Breast epithelium (tissue), 4 donors: ENCODE measurements at regions not wholly inside any gene's neighbourhood (a gene's known extent, or its start where the extent isn't known, plus 50 kb on each side); places are given as distances from the start of the nearest gene placed in this dataset.

Source experiments
- DNase-seq, 2 donors: peaks; one replicate each; pipeline ENCODE4 v3.0.0-alpha.2; 2019; ENCODE audit warnings: low spot score in 2 of 2
- H3K27ac ChIP-seq, 2 donors: fragments of 200-600 bp; sonication (generic) in 1 of 2; one replicate each; pipeline ENCODE4 v1.5.1; 2016 to 2019; ENCODE audit warnings: mild to moderate bottlenecking in 1 of 2
- H3K27me3 ChIP-seq, 2 donors: fragments of 200-600 bp; sonication (generic) in 1 of 2; one replicate each; pipeline versions ENCODE4 v1.5.1 to v1.6.0; 2017 to 2019; ENCODE audit warnings: control low read depth in 1 of 2, mild to moderate bottlenecking in 1 of 2
- H3K36me3 ChIP-seq: fragments of 200-600 bp; one replicate; pipeline ENCODE4 v1.5.1; 2019
- H3K4me1 ChIP-seq, 2 donors: fragments of 200-600 bp; sonication (generic); one replicate each; pipeline ENCODE4 v1.5.1; 2016 to 2019; ENCODE audit warnings: control low read depth in 1 of 2
- H3K4me3 ChIP-seq, 3 donors: fragments of 200-600 bp; sonication (generic); 1 replicate in 2 of 3; 2 replicates in 1 of 3; pipeline ENCODE4 v1.5.1; 2016 to 2019; ENCODE audit warnings: mild to moderate bottlenecking in 3 of 3, moderate library complexity in 2 of 3
- H3K9me3 ChIP-seq, 2 donors: fragments of 200-600 bp; sonication (generic) in 1 of 2; one replicate each; pipeline ENCODE4 v1.5.1; 2016 to 2019; ENCODE audit warnings: control low read depth in 1 of 2
- POLR2A ChIP-seq: fragments of 450-650 bp; IDR thresholded peaks from one replicate; pipeline ENCODE4 v1.6.1; 2016; ENCODE audit warnings: antibody characterized with exemption, mild to moderate bottlenecking, moderate library complexity
- POLR2AphosphoS5 ChIP-seq, 3 donors: sonication (generic); formaldehyde crosslinking; IDR thresholded peaks; one replicate each; pipeline ENCODE4 v1.6.1; 2017; ENCODE audit warnings: antibody characterized with exemption in 3 of 3
- intact Hi-C: fragments of 100-400 bp; cut with DNase I; formaldehyde crosslinking; loops from one replicate; pipeline ENCODE4 v1.15.1; 2023; ENCODE audit warnings: low total_unique reads
- TF ChIP-seq, protein P1 (sequence below), 3 donors: fragments of 450-650 bp; IDR thresholded peaks; one replicate each; pipeline ENCODE4 v1.5.1; 2016 to 2017; ENCODE audit warnings: antibody characterized with exemption in 3 of 3, mild to moderate bottlenecking in 3 of 3, moderate library complexity in 3 of 3

DNA sequence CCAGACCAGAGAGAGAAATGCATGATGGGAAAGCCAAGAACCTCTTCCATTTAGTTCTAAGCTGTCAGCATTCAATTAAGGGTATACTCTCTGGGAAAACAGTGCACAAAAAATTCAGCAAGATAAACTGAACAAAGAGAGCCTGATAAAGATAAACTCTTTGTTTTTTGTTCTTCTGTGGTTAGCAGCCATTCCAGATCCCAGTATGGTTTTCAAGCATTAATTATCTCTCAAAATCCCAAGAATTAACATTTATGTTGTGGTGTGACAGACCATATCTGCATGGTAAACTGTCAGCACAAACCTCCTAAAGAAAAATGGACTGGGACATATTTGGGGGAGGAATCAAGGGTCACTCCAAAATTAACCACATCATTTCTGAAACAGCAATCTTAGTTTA lies 124.0 kb upstream of the LRRN1 start:
- intact Hi-C loops = no loop called here
- Histone ChIP-seq H3K36me3 (no peaks in the 10 kb centered on the region), H3K4me3 (no peak overlapping the region)

DNA sequence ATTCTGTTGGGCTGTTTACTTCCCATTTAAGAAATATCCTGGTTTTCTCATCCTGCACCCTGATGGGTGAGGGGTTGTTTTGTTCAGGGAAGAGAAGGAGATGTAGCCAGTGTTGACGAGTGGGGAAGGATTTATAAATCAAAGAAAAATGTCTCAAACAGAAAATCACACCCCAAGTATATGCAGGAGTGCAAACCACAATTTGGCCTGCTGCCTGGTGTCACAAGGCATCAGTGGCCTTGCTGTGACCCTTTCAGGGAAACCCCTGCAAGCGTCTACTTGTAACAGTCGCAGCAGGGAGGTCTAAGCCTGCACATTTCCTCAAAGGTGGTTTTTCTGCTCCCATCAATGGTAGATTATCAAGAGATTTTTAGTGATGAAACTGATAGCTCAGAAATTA lies 132.6 kb upstream of the LRRN1 start:
- no peak overlapping the region for H3K27ac ChIP-seq
- no peaks in the 10 kb centered on the region for H3K4me1 ChIP-seq
- no peaks in the 10 kb centered on the region for H3K9me3 ChIP-seq
- H3K4me3 ChIP-seq = no peak overlapping the region
- no peak for TF ChIP-seq POLR2AphosphoS5 (IDR thresholded peaks at IDR 0.05)
- TF ChIP-seq, protein P1, sequence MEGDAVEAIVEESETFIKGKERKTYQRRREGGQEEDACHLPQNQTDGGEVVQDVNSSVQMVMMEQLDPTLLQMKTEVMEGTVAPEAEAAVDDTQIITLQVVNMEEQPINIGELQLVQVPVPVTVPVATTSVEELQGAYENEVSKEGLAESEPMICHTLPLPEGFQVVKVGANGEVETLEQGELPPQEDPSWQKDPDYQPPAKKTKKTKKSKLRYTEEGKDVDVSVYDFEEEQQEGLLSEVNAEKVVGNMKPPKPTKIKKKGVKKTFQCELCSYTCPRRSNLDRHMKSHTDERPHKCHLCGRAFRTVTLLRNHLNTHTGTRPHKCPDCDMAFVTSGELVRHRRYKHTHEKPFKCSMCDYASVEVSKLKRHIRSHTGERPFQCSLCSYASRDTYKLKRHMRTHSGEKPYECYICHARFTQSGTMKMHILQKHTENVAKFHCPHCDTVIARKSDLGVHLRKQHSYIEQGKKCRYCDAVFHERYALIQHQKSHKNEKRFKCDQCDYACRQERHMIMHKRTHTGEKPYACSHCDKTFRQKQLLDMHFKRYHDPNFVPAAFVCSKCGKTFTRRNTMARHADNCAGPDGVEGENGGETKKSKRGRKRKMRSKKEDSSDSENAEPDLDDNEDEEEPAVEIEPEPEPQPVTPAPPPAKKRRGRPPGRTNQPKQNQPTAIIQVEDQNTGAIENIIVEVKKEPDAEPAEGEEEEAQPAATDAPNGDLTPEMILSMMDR (IDR thresholded peaks at IDR 0.05) = no peak
- TF ChIP-seq POLR2A = no peak
- H3K27me3 ChIP-seq = no peaks in the 10 kb centered on the region
- intact Hi-C loops = no loop called here
- no peaks in the 10 kb centered on the region for H3K36me3 ChIP-seq
- no peak for DNase-seq

More for the DNA sequence above, 124.0 kb upstream of the LRRN1 start:
- Histone ChIP-seq H3K27ac (no peak overlapping the region), H3K27me3 (no peaks in the 10 kb centered on the region), H3K4me1 (no peaks in the 10 kb centered on the region), H3K9me3 (no peaks in the 10 kb centered on the region)
- TF ChIP-seq POLR2AphosphoS5 (IDR thresholded peaks at IDR 0.05) (no peak), POLR2A (no peak)
- TF ChIP-seq, protein P1 (IDR thresholded peaks at IDR 0.05) = no peak
- DNase-seq = no peak

DNA sequence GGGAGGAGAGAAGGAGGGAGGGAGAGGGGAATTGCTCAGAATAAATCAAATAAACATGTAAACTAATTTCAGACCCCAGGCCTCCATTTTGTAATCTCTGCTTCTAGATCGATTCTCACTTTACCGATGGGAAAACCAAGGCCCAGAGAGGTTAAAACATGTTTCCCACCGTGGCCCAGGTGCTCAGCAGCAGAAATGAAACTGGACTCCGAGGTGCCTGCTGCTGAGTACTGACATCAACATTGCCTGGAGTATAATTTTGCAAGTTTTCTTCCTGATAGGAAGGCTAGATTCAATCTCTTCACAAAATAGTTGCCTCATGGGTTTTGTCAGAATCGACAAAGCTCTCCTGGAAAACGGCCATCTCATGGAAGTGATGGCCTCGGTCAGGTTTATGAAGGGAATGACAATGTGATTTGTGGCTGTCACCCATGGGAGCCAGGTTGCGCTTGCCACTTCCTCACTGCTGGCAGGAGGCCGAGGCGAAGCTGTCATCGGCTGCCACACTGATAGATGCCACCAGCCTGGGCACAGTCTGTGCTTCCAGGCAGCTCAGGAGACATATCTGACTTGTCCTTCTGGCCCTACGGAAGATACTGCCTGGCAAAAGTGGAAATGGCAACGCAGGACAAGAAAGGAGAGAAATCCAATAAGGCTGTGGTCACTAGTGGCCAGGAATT lies 133.1 kb upstream of the LRRN1 start:
- Histone ChIP-seq H3K36me3 (no peaks in the 10 kb centered on the region), H3K4me3 (no peak overlapping the region), H3K9me3 (no peaks in the 10 kb centered on the region), H3K27me3 (no peaks in the 10 kb centered on the region), H3K4me1 (no peaks in the 10 kb centered on the region), H3K27ac (no peak overlapping the region)
- TF ChIP-seq POLR2A (no peak), POLR2AphosphoS5 (IDR thresholded peaks at IDR 0.05) (no peak)
- TF ChIP-seq, protein P1 (IDR thresholded peaks at IDR 0.05) = no peak
- intact Hi-C loops = no loop called here
- DNase-seq = no peak

DNA sequence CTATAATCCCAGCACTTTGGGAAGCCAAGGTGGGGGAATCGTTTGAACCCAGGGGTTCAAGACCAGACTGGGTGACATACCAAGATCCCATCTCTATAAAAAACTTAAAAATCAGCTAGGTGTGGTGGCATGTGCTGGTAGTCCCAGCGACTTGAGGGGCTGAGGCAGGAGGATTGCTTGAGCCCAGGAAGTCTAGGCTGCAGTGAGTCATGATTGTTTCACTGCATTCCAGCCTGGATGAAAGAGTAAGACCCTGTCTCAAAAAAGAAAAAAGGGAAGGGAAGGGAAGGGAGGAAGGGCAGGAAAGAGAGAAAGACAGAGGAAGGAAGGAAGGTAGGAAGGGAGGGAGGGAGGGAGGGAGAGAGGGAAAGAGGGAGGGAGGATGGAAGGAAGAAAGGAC lies 133.7 kb upstream of the LRRN1 start:
- no peak overlapping the region for H3K27ac ChIP-seq
- no peak for DNase-seq
- no peaks in the 10 kb centered on the region for H3K27me3 ChIP-seq
- TF ChIP-seq POLR2A = no peak
- TF ChIP-seq POLR2AphosphoS5 (IDR thresholded peaks at IDR 0.05) = no peak
- TF ChIP-seq, protein P1 (IDR thresholded peaks at IDR 0.05) = no peak
- intact Hi-C loops = no loop called here
- H3K4me1 ChIP-seq = no peaks in the 10 kb centered on the region
- no peaks in the 10 kb centered on the region for H3K9me3 ChIP-seq
- H3K4me3 ChIP-seq = no peak overlapping the region
- no peaks in the 10 kb centered on the region for H3K36me3 ChIP-seq

DNA sequence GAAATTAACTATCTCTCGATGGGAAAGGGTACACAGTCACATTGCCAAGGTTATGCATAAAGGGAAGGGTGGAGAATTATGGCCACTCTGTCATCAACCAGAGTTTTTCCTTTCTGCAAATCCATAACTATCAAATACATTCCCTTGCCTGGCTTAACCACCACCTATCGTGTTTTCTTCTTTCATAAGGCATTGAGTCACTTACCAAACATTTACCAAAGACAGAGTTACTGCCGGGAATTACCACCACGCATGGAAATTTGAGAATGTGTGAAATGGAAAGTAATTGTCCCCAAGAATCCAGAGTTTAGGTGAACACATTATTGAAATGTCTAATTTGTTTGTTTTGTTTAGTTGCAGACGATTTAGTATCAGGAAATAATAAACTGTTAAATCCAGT lies 134.3 kb upstream of the LRRN1 start:
- no peak for DNase-seq
- no peak overlapping the region for H3K27ac ChIP-seq
- intact Hi-C loops = no loop called here
- H3K4me3 ChIP-seq = no peak overlapping the region
- TF ChIP-seq POLR2AphosphoS5 (IDR thresholded peaks at IDR 0.05) = no peak
- TF ChIP-seq, protein P1 (IDR thresholded peaks at IDR 0.05) = no peak
- TF ChIP-seq POLR2A = no peak
- H3K36me3 ChIP-seq = no peaks in the 10 kb centered on the region
- no peaks in the 10 kb centered on the region for H3K9me3 ChIP-seq
- no peaks in the 10 kb centered on the region for H3K27me3 ChIP-seq
- no peaks in the 10 kb centered on the region for H3K4me1 ChIP-seq
